GM18858 (cell line): ENCODE measurements at regions not wholly inside any gene's neighbourhood (a gene's known extent, or its start where the extent isn't known, plus 50 kb on each side); places are given as distances from the start of the nearest gene placed in this dataset.
"Not testable (repeated sequence)": the region's sequence is repeated elsewhere in the genome, so short reads cannot be mapped to it uniquely, and the experiment has no call there.

Source experiments
- ATAC-seq: cut with Tn5 transposase; IDR thresholded peaks from one replicate; pipeline ENCODE4 v1.9.1; 2021; ENCODE audit not compliant: unreplicated experiment

DNA sequence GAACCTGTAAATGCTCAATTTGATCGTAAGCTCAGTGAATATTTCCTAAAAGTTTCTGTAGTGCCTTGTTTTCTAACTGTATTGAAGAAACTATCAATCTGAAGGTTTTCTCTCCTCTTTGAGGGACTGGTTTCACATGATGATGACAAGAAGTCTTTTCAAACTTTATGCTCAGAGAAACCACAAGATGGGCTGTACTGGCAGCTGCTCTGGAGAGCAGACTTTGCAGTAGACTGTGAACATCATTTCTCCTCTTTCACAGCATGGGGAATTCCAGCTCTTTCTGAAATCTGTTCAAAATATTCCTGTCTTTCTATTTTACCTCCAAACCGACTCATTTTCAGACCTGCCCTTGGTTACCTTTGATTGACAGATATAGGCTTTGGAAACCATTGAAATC, 194.4 kb downstream of the IZUMO3 start:
- ATAC-seq: no peak

DNA sequence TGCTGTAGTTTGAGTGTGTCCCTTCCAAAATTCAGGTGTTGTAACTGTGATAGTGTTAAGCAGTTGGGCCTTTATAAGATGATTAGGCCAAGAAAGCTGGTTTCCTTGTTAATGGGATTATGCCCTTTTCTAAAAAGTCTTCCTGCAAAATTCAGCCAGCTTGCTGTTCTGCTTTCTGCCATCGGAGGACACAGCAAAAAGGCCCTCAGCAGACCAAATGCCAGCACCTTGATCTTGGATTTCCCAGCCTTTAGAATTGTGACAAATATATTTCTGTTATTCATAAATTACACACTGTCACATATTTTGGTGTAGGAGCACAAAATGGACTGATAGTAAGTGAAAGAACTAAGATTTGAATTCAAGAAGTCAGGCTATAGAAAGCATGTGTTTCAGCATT, 203.2 kb downstream of the IZUMO3 start:
- no peak for ATAC-seq

DNA sequence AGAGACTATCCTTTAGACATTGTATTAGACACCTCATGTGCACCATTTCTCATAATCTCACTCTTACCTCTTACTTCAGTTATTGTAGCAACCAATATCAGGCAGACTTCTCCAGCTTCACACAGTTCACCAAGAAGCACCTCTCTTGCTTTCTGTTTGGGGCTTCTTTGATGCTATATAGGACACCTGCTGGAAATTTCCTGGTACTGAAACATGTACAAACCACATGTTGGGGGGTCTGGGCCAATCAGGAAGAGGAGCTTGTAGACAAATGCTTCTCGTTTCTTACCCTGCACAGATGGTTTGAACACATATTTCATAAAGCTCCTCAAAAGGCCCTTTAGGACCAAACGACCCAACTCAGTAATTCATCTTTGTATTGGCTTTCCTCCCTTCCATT, 212.1 kb downstream of the IZUMO3 start:
- no peak for ATAC-seq

DNA sequence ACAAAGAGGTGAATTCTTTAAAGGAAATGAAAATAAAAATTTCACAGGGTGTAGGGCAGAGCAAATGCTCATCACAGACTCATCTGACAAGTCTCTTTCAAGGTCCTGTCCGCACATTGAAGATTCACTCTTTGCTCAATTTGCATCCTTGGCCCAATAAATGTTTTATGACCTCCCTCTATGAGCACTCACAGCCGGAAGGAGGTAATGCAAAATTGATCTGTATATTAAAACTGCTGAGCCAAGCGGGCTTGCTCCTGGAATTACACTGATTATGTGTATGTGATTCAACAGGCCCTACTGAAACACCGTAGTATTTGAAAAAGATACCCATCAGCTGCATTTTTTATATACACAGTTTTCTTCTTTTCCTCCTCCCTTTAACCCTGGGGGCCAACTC, 246.8 kb downstream of the IZUMO3 start:
- ATAC-seq: no peak

DNA sequence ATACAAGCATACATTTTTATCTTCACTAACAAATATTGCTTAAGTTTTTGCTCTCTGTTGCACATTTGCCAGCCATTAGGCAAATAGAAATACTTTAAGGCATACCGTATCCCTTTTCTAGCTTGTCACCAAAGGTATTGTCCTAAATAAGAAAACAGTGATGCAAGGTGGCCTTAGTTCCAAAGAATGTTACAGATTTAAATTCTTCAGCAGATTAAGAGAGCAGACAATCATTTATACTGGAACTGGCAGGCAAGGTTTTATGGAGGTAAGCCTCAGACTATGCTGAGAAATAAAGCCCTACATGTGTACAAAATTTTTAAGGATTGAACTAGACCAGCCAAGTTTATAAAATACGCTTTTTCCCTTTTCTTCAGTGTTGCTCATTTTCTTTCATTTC, 247.8 kb downstream of the IZUMO3 start:
- no peak for ATAC-seq

DNA sequence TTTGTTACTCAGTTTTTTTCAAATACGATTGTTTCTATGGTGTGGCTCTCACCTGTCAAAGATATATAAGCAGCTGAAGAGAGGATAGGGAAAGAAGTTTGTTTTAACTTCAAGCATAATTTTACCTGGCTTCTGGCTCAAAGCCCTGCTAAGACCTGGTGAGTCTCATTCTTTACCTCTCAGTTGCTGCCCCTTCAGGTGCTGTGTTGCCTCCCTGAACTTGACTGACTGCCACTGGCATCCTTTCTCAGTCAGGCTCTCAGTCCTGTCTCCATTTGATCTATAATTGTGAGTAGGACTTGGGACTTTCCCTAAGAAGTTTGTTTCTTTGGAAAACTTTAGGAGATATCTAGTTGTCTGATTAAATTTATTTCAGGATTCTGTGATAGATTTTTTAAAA, 249.6 kb downstream of the IZUMO3 start:
- ATAC-seq: no peak

DNA sequence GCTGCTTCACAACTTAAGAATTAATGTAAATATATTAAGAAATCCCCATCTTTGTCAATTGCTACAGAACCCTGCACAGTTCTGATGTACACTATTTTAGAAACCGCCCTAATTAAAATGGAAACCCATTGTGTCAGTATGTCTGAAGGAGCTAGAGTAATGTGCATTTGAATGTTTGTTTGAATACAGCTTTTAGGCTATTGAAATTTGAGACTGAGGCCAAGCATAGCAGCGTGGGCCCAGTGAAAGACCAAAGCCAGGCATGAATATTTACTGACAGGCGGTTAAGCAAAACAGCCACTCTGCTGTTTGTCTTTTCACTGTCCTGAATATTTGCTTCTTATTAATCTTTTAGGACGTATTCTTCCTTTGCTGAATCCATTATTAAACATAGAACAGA, 252.3 kb downstream of the IZUMO3 start:
- no peak for ATAC-seq

DNA sequence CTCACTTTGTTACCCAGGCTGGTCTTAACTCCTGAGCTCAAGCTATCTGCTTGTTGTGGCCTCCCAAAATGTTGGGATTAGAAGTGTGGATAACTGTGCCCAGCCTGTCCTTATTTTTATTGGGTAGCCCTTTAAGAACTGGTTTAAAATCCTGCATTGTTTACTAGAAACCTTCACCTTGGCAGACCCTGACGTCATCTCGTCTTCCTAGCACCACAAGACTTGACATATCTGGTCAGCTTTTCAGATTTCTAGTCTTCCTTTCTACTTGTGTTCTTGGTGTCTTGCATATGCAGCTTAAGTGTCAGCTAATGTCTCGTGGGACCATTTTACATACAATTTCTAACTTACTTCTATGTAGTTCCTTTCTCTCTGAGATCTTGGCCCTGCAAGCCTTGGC, 258.9 kb downstream of the IZUMO3 start:
- ATAC-seq: no peak

DNA sequence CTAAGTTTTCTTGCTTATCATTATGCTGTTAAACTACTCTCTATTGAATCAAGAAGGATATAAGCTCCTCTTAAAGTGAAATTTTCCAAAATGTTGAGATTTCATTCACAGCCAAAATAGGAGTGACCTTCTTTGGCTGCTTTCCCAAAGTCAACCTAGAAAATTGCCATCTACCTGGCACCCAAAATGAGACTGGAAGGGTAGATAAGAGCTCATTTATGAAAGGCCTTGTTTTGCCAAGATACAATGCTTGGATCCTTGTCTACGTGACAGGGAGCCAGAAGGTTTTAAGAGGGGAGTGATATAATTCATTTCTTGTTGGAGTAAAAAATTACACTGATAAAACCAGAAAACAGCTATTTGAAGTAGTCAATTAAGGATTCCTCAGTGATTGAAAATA, 287.1 kb downstream of the IZUMO3 start:
- no peak for ATAC-seq

DNA sequence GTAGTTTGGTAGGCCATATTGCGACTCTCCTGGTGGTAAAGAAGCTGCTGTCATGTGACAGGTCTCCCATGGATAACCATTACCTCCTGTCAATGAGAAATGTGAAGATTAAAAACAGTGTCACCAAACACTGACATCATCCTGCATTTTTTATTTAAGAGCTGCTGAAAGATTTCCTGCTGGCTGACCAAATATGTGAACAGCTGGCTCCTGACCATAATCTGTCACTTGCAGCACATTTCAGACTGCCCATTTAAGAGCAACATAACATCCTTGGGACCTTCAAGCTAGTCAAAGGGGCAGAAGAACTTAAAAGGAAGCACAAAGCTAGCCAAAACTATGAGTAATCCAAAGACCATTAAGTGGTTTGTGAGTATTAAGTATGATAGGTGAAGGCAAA, 288.0 kb downstream of the IZUMO3 start:
- ATAC-seq: no peak

DNA sequence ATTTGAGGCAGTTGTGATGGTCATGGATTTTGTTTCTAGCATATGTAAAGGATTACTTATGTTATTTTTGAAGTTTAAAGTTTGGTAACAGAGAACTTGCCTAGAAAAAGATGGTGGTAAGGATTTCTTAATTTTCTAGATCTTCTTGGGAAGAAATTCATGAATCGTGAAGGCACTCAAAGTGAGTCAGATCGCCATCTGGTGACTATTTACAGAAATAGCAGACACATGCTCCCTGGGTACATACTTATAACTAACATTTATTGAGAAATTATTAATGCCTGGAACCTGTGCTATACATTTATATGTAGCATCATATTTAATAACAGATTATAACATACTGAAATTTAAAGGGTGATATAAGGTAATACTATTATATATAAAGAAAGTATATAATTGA, 299.7 kb downstream of the IZUMO3 start:
- no peak for ATAC-seq

DNA sequence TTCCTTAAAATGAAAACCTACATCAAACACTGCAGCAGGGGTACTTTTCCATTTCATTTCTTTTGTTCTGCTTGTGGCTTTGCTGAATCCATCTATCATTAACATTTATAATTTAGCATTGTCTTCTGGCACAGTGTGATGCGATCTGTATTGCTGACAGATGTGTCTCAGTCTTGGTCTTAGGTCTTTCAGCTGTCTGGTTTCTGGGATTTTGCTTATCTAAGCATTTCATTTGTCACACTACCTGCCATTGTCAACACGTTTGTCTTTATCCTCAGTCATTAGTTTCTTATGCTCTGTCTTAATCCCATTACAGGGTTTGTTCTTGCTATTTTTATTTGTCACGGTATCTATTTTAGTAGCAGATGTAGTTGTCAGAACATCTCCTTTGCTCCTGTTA, 303.1 kb downstream of the IZUMO3 start:
- no peak for ATAC-seq

DNA sequence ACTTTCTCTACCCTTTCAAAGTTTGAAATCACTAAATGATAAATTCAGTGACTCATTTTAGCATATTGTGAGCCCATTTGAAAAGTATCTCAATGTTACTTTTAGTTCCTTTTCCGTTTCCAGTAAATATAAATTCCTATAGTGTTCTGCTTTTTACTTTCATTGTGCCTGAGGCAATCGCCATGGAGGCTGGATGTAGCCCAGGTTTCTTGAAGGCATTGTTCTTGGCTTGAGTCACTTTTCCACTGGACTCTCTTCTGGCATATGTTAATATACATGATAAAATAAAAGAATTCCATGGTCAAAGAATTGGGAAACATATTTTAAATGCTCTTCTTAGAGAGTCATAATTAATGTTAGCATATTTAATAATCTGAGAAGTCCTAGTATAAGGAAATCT, 327.0 kb downstream of the IZUMO3 start:
- ATAC-seq: no peak

DNA sequence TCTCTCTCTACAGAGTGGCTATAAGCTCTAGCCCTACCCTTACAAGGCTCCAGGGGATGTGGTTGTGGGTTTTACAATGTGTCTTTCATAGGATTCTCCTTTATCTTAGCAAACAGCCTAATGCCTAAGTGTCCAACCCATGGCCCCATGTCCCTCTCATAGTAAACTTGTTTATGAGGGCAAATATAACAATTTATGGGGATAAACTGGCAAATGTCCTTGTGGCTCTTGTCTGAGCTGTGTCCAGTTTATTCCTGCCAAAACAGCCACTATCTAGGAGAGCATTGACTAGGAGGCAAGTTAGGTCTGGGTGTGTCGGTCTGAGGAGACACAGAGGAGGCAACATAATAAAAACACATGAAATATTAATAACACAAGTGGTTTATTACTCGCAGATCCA, 335.1 kb downstream of the IZUMO3 start:
- no peak for ATAC-seq

DNA sequence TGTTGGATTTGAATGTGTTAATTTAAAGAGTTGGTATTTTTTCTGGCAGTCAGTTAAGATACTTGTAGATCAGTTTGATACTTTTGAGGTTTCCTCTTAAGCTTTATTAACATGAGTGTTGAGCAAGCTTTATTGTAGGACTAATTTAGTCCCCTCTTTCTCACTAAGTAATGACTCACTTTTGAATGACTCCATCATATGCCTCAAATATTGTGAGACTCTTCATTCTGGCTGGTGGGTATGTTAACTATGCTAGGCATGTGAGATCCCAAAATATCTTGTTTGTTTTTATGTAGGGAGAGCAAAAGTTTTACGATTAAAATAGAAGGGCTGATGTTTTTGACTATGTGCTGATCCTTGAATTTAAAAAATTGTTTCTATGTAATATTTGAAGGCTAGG, 355.7 kb downstream of the IZUMO3 start:
- no peak for ATAC-seq

DNA sequence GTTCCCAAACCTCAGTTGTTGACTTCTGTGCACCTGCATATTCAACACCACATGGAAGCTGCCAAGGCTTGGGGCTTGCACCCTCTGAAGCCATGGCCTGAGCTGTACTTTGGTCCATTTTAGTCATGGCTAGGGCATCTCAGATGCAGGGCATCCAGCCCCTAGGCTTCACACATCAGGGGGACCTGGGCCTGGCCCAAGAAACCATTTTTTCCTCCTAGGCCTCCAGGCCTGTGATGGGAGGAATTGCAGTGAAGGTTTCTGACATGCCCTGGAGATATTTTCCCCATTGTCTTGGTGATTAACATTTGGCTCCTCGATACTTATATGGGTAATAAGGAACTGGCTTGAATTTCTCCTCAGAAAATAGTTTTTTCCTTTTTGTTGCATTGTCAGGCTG, 354.5 kb upstream of the ELAVL2 start:
- not testable (repeated sequence) for ATAC-seq

DNA sequence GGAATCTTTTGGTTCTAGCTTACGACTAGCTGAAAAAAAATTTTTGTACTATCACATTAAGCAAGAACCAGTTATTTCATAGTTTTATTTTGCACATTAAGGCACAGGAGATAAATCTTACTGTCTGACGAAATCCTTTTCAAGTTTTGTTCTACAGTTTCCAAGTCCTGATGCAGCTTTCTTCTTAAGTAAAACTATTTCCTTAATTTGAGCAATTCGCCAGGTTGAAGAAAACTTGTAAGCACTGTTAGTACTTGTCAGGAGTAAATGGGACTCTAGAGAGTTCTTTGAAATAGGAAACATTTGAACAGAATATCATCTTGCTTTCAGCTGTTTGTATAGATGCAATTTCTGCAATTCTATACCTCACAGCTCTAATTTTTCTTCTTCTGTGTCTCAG, 318.8 kb upstream of the ELAVL2 start:
- no peak for ATAC-seq

DNA sequence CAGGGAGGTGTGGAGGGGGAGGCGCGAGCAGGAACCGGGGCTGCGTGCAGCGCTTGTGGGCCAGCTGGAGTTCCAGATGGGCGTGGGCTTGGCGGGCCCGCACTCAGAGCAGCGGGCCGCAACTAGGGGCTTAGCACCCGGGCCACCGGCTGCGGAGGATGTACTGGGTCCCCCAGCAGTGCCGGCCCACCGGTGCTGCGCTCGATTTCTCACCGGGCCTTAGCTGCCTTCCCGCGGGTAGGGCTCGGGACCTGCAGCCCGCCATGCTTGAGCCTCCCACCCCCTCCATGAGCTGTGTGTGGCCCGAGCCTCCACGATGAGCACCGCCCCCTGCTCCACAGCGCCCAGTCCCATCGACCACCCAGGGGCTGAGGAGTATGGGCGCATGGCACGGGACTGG, 309.0 kb upstream of the ELAVL2 start:
- not testable (repeated sequence) for ATAC-seq

DNA sequence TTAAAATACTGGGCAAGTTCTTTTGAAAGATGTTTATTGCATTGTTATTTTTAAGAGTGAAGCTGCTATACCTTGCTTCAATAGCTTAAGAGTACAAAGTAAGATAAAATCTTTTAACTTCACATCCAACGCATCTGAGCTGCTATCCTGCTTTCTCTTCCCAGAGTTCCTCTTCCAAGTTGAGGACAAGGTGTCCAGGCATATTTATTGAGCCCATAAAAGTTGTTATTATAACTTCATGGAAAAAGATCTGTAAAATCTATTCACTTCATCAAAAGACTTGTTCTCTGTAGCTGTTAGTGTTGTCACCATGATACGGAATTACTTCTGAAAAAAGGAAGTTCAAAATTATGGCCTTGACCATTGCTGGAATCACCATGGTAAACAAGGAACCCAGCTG, 306.2 kb upstream of the ELAVL2 start:
- no peak for ATAC-seq

DNA sequence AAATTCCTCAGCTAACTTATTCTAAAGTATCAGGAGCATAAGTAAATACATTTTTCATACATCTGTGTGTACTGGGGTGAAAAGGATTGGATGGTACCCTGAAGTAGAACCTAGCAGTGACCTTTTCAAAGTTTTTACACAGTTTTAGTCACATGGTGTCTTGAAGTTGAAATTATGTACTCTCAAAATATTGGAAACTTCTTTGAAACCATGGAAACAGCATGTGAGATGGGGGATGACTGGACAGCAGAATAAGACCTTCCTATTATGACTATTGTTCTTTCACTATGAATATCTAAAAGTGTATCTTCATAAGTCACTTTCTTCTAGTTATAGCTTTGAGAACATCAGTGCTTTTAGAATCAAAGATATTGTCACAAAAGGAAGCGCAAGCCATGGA, 301.5 kb upstream of the ELAVL2 start:
- ATAC-seq: no peak

DNA sequence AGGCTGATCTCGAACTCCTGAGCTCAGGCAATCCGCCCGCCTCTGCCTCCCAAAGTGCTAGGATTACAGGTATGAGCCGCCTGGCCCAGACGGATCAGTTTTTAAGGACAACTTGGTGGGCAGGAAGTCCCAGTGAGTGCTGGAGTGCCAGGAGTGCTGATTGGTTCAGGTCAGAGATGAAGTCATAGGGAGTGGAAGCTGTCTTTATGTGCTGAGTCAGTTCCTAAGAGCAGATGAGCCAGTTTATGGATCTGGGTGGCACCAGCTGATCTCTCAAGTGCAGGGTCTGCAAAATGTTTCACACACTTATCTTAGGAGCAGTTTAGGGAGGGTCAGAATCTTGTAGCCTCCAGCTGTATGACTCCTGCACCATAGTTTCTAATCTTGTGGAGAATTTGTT, 292.1 kb upstream of the ELAVL2 start:
- no peak for ATAC-seq

DNA sequence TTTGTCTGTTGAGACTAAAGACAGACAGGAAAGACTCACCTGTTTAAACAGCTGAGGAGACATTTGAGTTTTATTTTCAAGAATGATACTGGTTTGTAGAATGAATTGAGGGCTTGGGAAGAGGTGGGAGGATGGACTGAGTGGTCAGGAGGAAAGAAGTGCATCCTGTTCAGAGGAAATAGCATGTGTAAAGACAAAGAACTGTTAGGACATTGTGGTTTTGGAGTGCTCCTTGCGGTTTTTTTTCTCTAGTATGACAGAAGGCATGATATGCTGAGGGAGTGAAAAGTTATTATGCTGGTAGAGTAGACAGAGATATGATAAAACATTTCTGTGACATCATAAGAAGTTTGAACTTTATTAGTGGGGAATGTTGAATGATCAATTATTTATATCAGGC, 270.7 kb upstream of the ELAVL2 start:
- no peak for ATAC-seq

DNA sequence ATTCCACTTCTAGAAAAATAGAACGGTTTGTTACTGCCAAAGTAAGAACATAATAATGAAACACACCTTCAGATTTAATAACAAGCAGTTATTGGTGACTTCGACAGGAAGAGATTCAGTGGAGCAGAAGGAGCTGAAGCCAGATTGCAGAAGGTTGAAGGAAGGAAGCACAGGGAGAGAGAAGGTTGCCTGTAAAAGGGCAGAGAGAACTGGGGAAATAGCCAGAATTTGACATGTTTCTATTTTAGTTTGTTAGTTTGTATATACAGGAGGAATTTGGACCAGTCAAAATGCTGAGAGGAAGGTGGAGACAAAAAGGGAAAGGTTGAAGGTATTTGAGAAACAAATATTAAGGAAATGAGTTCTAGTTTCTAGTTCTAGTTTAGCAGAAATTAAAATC, 269.2 kb upstream of the ELAVL2 start:
- ATAC-seq: no peak

DNA sequence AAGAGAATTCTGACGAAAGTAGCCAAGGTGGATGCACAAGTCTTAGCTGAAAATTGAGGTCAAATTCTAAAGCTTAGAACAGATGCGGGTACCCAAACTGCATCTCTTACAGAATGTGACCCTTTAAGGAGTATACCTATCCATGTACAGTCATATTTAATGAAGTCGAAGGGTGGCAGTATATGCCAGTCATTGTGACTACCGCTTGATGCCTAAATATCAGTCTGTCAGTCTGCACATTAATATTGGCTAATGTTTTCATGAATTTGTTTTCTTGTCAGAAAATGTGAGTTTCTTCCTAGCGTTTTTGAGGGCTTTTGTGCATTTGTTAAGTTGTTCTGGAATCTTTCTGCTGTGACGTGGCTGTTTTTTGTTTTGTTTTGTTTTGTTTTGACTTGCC, 264.5 kb upstream of the ELAVL2 start:
- ATAC-seq: no peak
